H1 (cell line): ENCODE measurements at regions not wholly inside any gene's neighbourhood (a gene's known extent, or its start where the extent isn't known, plus 50 kb on each side); places are given as distances from the start of the nearest gene placed in this dataset.
"Not testable (repeated sequence)": the region's sequence is repeated elsewhere in the genome, so short reads cannot be mapped to it uniquely, and the experiment has no call there.

ENCODE experiments used
- CTCF ChIA-PET: fragments of 300-600 bp; sonication (Branson Sonifier 250); formaldehyde crosslinking; loops from one replicate; lab custom pipeline; 2021; ENCODE audit not compliant: partially characterized antibody; lab: Charles Lee
- POLR2A ChIA-PET: fragments of 300-600 bp; sonication (Branson Sonifier 250); formaldehyde crosslinking; loops from one replicate; lab custom pipeline; 2021; ENCODE audit warnings: inconsistent platforms; ENCODE audit not compliant: partially characterized antibody; lab: Charles Lee
- DNase-seq, 2 experiments: peaks; one replicate each; pipeline versions ENCODE4 v3.0.0 to v3.0.0-alpha.2; 2010 to 2022; ENCODE audit warnings: low spot score in 2 of 2, low read depth in 1 of 2, mixed read lengths in 1 of 2
- FAIRE-seq: peaks from 2 replicates; lab custom pipeline; 2011; peaks lifted over from hg19 to GRCh38; lab: Jason Lieb, UNC
- H2AFZ ChIP-seq: 2 replicates; pipeline ENCODE4 v1.8.1; 2012; ENCODE audit warnings: low read length, inconsistent platforms
- H2AK5ac ChIP-seq: 2 replicates; pipeline ENCODE4 v1.6.1; 2013; ENCODE audit warnings: low read depth, low read length
- H2BK120ac ChIP-seq: replicated peaks from 2 replicates; pipeline ENCODE3; 2013; ENCODE audit warnings: low read depth, low read length, inconsistent platforms
- H2BK12ac ChIP-seq: 2 replicates; pipeline ENCODE4 v1.6.1; 2013; ENCODE audit warnings: low read depth, low read length
- H2BK15ac ChIP-seq: 2 replicates; pipeline ENCODE4 v1.6.1; 2013; ENCODE audit warnings: low read length
- H2BK20ac ChIP-seq: 2 replicates; pipeline ENCODE4 v1.6.1; 2013; ENCODE audit warnings: low read length
- H2BK5ac ChIP-seq: 2 replicates; pipeline ENCODE4 v1.6.1; 2013; ENCODE audit warnings: low read depth, low read length
- H3K14ac ChIP-seq: 2 replicates; pipeline ENCODE4 v1.6.1; 2013; ENCODE audit warnings: inconsistent platforms; ENCODE audit not compliant: insufficient read length
- H3K18ac ChIP-seq: 2 replicates; pipeline ENCODE4 v1.6.1; 2013; ENCODE audit warnings: low read length; ENCODE audit errors: extremely low read depth
- H3K23ac ChIP-seq: 2 replicates; pipeline ENCODE4 v1.6.1; 2013; ENCODE audit warnings: inconsistent platforms; ENCODE audit not compliant: insufficient read length
- H3K23me2 ChIP-seq: 2 replicates; pipeline ENCODE4 v1.6.1; 2013; ENCODE audit warnings: low read depth, low read length
- H3K27ac ChIP-seq: 2 replicates; pipeline ENCODE4 v1.6.1; 2011; ENCODE audit warnings: low read depth, low read length, inconsistent platforms
- H3K27me3 ChIP-seq, 4 experiments: replicated peaks in 1 of 4; 1 replicate in 1 of 4; 2 replicates in 3 of 4; pipeline versions ENCODE4 v1.6.1 to v1.8.1; 2011 to 2013; ENCODE audit warnings: low read length in 3 of 4, mild to moderate bottlenecking in 3 of 4, inconsistent platforms in 2 of 4, mixed read lengths in 2 of 4, moderate library complexity in 1 of 4; ENCODE audit not compliant: control insufficient read depth in 3 of 4, insufficient read depth in 3 of 4; ENCODE audit errors: extremely low read depth in 1 of 4
- H3K36me3 ChIP-seq, 4 experiments: 2 replicates each; pipeline versions ENCODE4 v1.6.1 to v1.8.1; 2011 to 2013; ENCODE audit warnings: mild to moderate bottlenecking in 4 of 4, low read length in 3 of 4, moderate library complexity in 2 of 4, control low read depth in 1 of 4, inconsistent platforms in 1 of 4; ENCODE audit not compliant: insufficient read depth in 4 of 4, control insufficient read depth in 2 of 4
- H3K4ac ChIP-seq: replicated peaks from 2 replicates; pipeline ENCODE3; 2013; ENCODE audit warnings: low read length, low read depth, mixed read lengths, inconsistent platforms; ENCODE audit not compliant: insufficient read length
- H3K4me1 ChIP-seq, 4 experiments: replicated peaks in 1 of 4; 1 replicate in 1 of 4; 2 replicates in 3 of 4; pipeline versions ENCODE4 v1.6.1 to v1.8.1; 2011 to 2013; ENCODE audit warnings: low read length in 3 of 4, inconsistent platforms in 2 of 4, mixed read lengths in 1 of 4; ENCODE audit not compliant: insufficient read depth in 4 of 4, control insufficient read depth in 3 of 4
- H3K4me2 ChIP-seq, 2 experiments: 2 replicates each; pipeline versions ENCODE4 v1.6.1 to v1.8.1; 2011 to 2013; ENCODE audit warnings: low read depth in 2 of 2, low read length in 2 of 2, control low read depth in 1 of 2, inconsistent platforms in 1 of 2, mild to moderate bottlenecking in 1 of 2; ENCODE audit not compliant: insufficient read depth in 1 of 2
- H3K4me3 ChIP-seq, 4 experiments: fragments of 200-600, 300-600 bp in 1 of 4; sonication (generic), shearing (Covaris generic), sonication (Bioruptor Twin) in 1 of 4; 2 replicates each; pipeline versions ENCODE4 v1.5.1 to v1.8.1; 2011 to 2016; ENCODE audit warnings: low read length in 4 of 4, low read depth in 3 of 4, control low read depth in 2 of 4, inconsistent platforms in 2 of 4, mild to moderate bottlenecking in 2 of 4, mixed read lengths in 1 of 4, moderate library complexity in 1 of 4; ENCODE audit not compliant: insufficient read depth in 2 of 4; ENCODE audit errors: extremely low read depth in 1 of 4
- H3K56ac ChIP-seq: replicated peaks from 2 replicates; pipeline ENCODE3; 2013; ENCODE audit warnings: low read depth, mild to moderate bottlenecking, mixed read lengths, low read length, inconsistent platforms; ENCODE audit not compliant: insufficient read length
- H3K79me1 ChIP-seq: 2 replicates; pipeline ENCODE4 v1.6.1; 2013; ENCODE audit warnings: low read depth, low read length, control low read depth
- H3K79me2 ChIP-seq, 2 experiments: 2 replicates each; pipeline versions ENCODE4 v1.6.1 to v1.8.1; 2012 to 2013; ENCODE audit warnings: low read length in 2 of 2, mild to moderate bottlenecking in 2 of 2, inconsistent platforms in 1 of 2; ENCODE audit not compliant: insufficient read depth in 2 of 2, control insufficient read depth in 1 of 2
- H3K9ac ChIP-seq, 4 experiments: replicated peaks in 1 of 4; 1 replicate in 1 of 4; 2 replicates in 3 of 4; pipeline versions ENCODE4 v1.6.1 to v1.8.1; 2011 to 2013; ENCODE audit warnings: low read depth in 3 of 4, low read length in 3 of 4, control low read depth in 2 of 4, mild to moderate bottlenecking in 2 of 4, moderate library complexity in 2 of 4, inconsistent platforms in 1 of 4; ENCODE audit errors: extremely low read depth in 1 of 4
- H3K9me3 ChIP-seq, 2 experiments: 2 replicates each; pipeline versions ENCODE4 v1.6.1 to v1.8.1; 2012 to 2013; ENCODE audit warnings: mild to moderate bottlenecking in 2 of 2, moderate library complexity in 2 of 2, control low read depth in 1 of 2, inconsistent platforms in 1 of 2, low read depth in 1 of 2, low read length in 1 of 2, mixed read lengths in 1 of 2; ENCODE audit not compliant: insufficient read depth in 2 of 2
- H4K20me1 ChIP-seq, 2 experiments: replicated peaks in 1 of 2; 2 replicates each; pipeline versions ENCODE3 to v1.8.1; 2011 to 2013; ENCODE audit warnings: inconsistent platforms in 2 of 2, low read length in 2 of 2, mild to moderate bottlenecking in 1 of 2; ENCODE audit not compliant: insufficient read depth in 2 of 2, control insufficient read depth in 1 of 2
- H4K5ac ChIP-seq: 2 replicates; pipeline ENCODE4 v1.6.1; 2013; ENCODE audit warnings: low read length, low read depth, mixed read lengths, inconsistent platforms; ENCODE audit not compliant: insufficient read length
- H4K8ac ChIP-seq: 2 replicates; pipeline ENCODE4 v1.8.0; 2013; ENCODE audit warnings: mild to moderate bottlenecking, moderate library complexity, low read length, inconsistent platforms; ENCODE audit not compliant: insufficient read depth; ENCODE audit errors: extremely low read depth
- H4K91ac ChIP-seq: replicated peaks from 2 replicates; pipeline ENCODE3; 2013; ENCODE audit warnings: low read length, mixed read lengths, inconsistent platforms; ENCODE audit not compliant: insufficient read length
- WGBS, 2 experiments: shearing (Covaris generic) in 1 of 2; methylation state at CpG; one replicate each; pipeline versions ENCODE4 v1.1.6 to v1.1.7; 2013 to 2015; ENCODE audit warnings: low lambda C conversion rate in 2 of 2, mixed read lengths in 2 of 2, inconsistent platforms in 1 of 2, low coverage in 1 of 2, missing lambda C conversion rate in 1 of 2; ENCODE audit not compliant: insufficient replicate concordance in 2 of 2, insufficient coverage in 1 of 2, insufficient read length in 1 of 2; ENCODE audit errors: extremely low coverage in 1 of 2, missing lambda C conversion rate in 1 of 2; 5-methylcytosine and 5-hydroxymethylcytosine counted together

- H4K20me1 ChIP-seq, H2BK12ac ChIP-seq, H2BK5ac ChIP-seq, H3K4me1 ChIP-seq, H3K18ac ChIP-seq, H2BK20ac ChIP-seq, FAIRE-seq, H2BK15ac ChIP-seq, H3K14ac ChIP-seq, DNase-seq, H3K79me2 ChIP-seq, H4K8ac ChIP-seq, H3K27ac ChIP-seq, H3K27me3 ChIP-seq, H3K36me3 ChIP-seq, H3K9ac ChIP-seq, H3K4me3 ChIP-seq, H3K4ac ChIP-seq, H3K56ac ChIP-seq, H4K5ac ChIP-seq, H3K4me2 ChIP-seq, H2AK5ac ChIP-seq, H2BK120ac ChIP-seq, H3K23ac ChIP-seq, H3K79me1 ChIP-seq, H3K9me3 ChIP-seq, H3K23me2 ChIP-seq, H2AFZ ChIP-seq, H4K91ac ChIP-seq, POLR2A ChIA-PET: not testable (repeated sequence)
- WGBS, 2 experiments = 100% methylated on average over 2 of the region's 3 CpGs; no CpG with 5 or more reads in 1 of the 2 experiments
- CTCF ChIA-PET = interaction anchor here (1.5 to 2.4 kb wide), 4 partner anchors 9 to 23 kb away, joined by 4 to 6 read pairs (median 5); no protein-coding TSS in a partner anchor
These were observed 165.8 kb upstream of the KAZN start for GRCh38 chr1:14432728-14433127.
